HCT116 (cell line): ENCODE measurements at regions not wholly inside any gene's neighbourhood (a gene's known extent, or its start where the extent isn't known, plus 50 kb on each side); places are given as distances from the start of the nearest gene placed in this dataset.

ENCODE experiments used
- EGR1 ChIP-seq: IDR thresholded peaks from 2 replicates; pipeline ENCODE4 v1.6.1; 2012; ENCODE audit warnings: low read depth
- ELF1 ChIP-seq: IDR thresholded peaks from 2 replicates; pipeline ENCODE4 v1.6.1; 2012; ENCODE audit warnings: low read depth, borderline replicate concordance
- EZH2 ChIP-seq: fragments of 200-600 bp; sonication (generic); IDR thresholded peaks from 2 replicates; pipeline ENCODE4 v1.6.1; 2017; ENCODE audit warnings: antibody characterized with exemption, mixed run types
- SRF ChIP-seq: IDR thresholded peaks from 2 replicates; pipeline ENCODE4 v1.6.1; 2012; ENCODE audit warnings: low read depth
- YY1 ChIP-seq: IDR thresholded peaks from 2 replicates; pipeline ENCODE4 v1.6.1; 2011; ENCODE audit warnings: low read length, low read depth, moderate library complexity, mild to moderate bottlenecking; ENCODE audit not compliant: insufficient replicate concordance; ENCODE audit errors: extremely low read depth
- TF ChIP-seq, protein P1 (sequence below): IDR thresholded peaks from 2 replicates; pipeline ENCODE4 v1.6.1; 2012
- TF ChIP-seq, protein P2 (sequence below): IDR thresholded peaks from 2 replicates; pipeline ENCODE4 v1.6.1; 2012; ENCODE audit warnings: low read depth
- TF ChIP-seq, protein P3 (sequence below), 3 experiments: fragments of 200-600 bp in 1 of 3; sonication (generic) in 1 of 3; IDR thresholded peaks in 2 of 3; conservative IDR thresholded peaks in 1 of 3; 2 replicates each; pipeline ENCODE4 v1.5.1; 2012 to 2017; ENCODE audit warnings: low read depth in 2 of 3, low read length in 2 of 3, antibody characterized with exemption in 1 of 3, borderline replicate concordance in 1 of 3, control low read depth in 1 of 3, mild to moderate bottlenecking in 1 of 3, mixed read lengths in 1 of 3, mixed run types in 1 of 3, moderate library complexity in 1 of 3; ENCODE audit not compliant: insufficient read depth in 1 of 3

DNA sequence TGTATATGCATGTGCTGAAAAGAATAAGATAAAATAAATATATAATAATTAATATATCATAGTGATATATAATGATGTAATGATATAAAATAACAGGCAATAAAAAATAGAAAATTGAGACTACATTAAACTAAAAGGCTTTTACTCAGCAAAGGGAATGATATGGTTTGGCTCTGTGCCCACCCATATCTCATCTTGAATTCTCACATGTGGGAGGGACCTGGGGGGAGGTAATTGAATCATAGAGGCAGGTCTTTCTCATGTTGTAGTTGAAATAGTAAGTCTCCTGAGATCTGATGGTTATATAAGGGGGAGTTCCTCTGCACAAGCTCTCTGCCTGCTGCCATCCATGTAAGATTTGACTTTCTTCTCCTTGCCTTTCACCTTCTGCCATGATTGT lies 1550.9 kb upstream of the CDH6 start:
- TF ChIP-seq YY1: no peak
- TF ChIP-seq, protein P1, sequence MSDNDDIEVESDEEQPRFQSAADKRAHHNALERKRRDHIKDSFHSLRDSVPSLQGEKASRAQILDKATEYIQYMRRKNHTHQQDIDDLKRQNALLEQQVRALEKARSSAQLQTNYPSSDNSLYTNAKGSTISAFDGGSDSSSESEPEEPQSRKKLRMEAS: no peak
- no peak for TF ChIP-seq EGR1
- TF ChIP-seq, protein P2, sequence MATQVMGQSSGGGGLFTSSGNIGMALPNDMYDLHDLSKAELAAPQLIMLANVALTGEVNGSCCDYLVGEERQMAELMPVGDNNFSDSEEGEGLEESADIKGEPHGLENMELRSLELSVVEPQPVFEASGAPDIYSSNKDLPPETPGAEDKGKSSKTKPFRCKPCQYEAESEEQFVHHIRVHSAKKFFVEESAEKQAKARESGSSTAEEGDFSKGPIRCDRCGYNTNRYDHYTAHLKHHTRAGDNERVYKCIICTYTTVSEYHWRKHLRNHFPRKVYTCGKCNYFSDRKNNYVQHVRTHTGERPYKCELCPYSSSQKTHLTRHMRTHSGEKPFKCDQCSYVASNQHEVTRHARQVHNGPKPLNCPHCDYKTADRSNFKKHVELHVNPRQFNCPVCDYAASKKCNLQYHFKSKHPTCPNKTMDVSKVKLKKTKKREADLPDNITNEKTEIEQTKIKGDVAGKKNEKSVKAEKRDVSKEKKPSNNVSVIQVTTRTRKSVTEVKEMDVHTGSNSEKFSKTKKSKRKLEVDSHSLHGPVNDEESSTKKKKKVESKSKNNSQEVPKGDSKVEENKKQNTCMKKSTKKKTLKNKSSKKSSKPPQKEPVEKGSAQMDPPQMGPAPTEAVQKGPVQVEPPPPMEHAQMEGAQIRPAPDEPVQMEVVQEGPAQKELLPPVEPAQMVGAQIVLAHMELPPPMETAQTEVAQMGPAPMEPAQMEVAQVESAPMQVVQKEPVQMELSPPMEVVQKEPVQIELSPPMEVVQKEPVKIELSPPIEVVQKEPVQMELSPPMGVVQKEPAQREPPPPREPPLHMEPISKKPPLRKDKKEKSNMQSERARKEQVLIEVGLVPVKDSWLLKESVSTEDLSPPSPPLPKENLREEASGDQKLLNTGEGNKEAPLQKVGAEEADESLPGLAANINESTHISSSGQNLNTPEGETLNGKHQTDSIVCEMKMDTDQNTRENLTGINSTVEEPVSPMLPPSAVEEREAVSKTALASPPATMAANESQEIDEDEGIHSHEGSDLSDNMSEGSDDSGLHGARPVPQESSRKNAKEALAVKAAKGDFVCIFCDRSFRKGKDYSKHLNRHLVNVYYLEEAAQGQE: no peak
- TF ChIP-seq, protein P3, sequence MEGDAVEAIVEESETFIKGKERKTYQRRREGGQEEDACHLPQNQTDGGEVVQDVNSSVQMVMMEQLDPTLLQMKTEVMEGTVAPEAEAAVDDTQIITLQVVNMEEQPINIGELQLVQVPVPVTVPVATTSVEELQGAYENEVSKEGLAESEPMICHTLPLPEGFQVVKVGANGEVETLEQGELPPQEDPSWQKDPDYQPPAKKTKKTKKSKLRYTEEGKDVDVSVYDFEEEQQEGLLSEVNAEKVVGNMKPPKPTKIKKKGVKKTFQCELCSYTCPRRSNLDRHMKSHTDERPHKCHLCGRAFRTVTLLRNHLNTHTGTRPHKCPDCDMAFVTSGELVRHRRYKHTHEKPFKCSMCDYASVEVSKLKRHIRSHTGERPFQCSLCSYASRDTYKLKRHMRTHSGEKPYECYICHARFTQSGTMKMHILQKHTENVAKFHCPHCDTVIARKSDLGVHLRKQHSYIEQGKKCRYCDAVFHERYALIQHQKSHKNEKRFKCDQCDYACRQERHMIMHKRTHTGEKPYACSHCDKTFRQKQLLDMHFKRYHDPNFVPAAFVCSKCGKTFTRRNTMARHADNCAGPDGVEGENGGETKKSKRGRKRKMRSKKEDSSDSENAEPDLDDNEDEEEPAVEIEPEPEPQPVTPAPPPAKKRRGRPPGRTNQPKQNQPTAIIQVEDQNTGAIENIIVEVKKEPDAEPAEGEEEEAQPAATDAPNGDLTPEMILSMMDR (IDR thresholded peaks at IDR 0.05 in 2 of 3, conservative IDR thresholded peaks at IDR 0.05 in 1 of 3; ENCODE audit: borderline replicate concordance in 1 of 3, insufficient read depth in 1 of 3, low read depth in 2 of 3, low read length in 2 of 3): no peak
- no peak for TF ChIP-seq SRF
- no peak for TF ChIP-seq EZH2
- no peak for TF ChIP-seq ELF1
